EL (cell line): ENCODE measurements at regions not wholly inside any gene's neighbourhood (a gene's known extent, or its start where the extent isn't known, plus 50 kb on each side); places are given as distances from the start of the nearest gene placed in this dataset.
A peak's percentile ranks its signal among the peaks of the same experiment; 100 is the strongest.
"Not testable (repeated sequence)": the region's sequence is repeated elsewhere in the genome, so short reads cannot be mapped to it uniquely, and the experiment has no call there.

Source experiments
- DNase-seq: peaks from one replicate; pipeline ENCODE4 v3.0.0-alpha.2; 2016

GRCh38 chr10:84706431-84706830 lies 378.0 kb downstream of the CCSER2 start:
- no peak for DNase-seq

DNA sequence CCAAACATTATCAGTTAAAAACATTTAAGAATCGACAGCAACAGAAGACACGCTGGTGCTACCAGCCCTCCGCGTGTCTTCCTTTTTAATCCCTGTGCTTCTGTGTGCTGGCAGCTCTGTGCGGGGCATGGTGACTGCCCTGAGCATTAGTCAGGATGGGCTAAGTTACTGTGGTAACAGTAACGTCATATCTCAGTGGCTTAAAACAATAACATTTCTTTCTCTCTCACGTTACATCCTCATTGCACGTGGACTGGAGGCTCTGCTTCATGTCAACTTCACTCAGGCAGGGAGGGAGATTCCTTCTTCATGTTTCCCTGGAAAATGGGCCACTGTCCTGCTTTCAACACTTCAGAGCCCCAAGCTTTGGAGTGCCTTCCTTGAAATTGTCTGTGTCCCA lies 378.5 kb downstream of the CCSER2 start:
- peak; percentile 2 for DNase-seq

- DNase-seq, result peak; percentile 40
These were observed 387.5 kb downstream of the CCSER2 start for GRCh38 chr10:84715911-84716310.

GRCh38 chr10:84718877-84719616 lies 390.7 kb downstream of the CCSER2 start:
- no peak for DNase-seq

- no peak for DNase-seq
These were observed 391.3 kb downstream of the CCSER2 start for GRCh38 chr10:84719687-84720086.

- no peak for DNase-seq
These were observed 399.0 kb downstream of the CCSER2 start for GRCh38 chr10:84727398-84727797.

DNA sequence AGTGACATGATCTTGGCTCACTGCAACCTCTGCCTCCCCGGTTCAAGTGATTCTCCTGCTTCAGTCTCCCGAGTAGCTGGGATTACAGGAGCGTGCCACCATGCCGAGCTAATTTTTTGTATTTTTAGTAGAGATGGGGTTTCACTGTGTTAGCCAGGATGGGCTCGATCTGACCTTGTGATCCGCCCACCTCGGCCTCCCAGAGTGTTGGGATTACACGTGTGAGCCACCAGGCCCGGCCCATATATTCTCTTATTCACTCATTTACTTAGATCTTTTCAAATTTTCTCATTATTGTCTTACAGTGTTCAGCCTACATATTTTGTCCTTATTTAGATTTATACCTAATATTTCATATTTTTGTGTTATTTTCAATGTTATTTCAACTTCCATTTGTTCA lies 410.7 kb downstream of the CCSER2 start:
- not testable (repeated sequence) for DNase-seq

GRCh38 chr10:84739641-84740040 lies 411.3 kb downstream of the CCSER2 start:
- DNase-seq, result no peak

- DNase-seq, result no peak
These were observed 415.1 kb downstream of the CCSER2 start for GRCh38 chr10:84743483-84743882.

GRCh38 chr10:84755311-84755710 lies 426.9 kb downstream of the CCSER2 start:
- no peak for DNase-seq

- not testable (repeated sequence) for DNase-seq
These were observed 428.3 kb downstream of the CCSER2 start for GRCh38 chr10:84756653-84757052.

DNA sequence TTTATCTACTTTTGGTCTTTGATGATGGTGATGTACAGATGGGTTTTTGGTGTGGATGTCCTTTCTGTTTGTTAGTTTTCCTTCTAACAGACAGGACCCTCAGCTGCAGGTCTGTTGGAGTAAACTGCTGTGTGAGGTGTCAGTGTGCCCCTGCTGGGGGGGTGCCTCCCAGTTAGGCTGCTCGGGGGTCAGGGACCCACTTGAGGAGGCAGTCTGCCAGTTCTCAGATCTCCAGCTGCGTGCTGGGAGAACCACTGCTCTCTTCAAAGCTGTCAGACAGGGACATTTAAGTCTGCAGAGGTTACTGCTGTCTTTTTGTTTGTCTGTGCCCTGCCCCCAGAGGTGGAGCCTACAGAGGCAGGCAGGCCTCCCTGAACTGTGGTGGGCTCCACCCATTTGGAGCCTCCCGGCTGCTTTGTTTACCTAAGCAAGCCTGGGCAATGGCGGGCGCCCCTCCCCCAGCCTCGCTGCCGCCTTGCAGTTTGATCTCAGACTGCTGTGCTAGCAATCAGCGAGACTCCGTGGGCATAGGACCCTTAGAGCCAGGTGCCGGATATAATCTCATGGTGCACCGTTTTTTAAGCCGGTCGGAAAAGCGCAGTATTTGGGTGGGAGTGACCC lies 433.7 kb downstream of the CCSER2 start:
- DNase-seq, result not testable (repeated sequence)

GRCh38 chr10:84762754-84763394 lies 434.5 kb downstream of the CCSER2 start:
- no peak for DNase-seq

DNA sequence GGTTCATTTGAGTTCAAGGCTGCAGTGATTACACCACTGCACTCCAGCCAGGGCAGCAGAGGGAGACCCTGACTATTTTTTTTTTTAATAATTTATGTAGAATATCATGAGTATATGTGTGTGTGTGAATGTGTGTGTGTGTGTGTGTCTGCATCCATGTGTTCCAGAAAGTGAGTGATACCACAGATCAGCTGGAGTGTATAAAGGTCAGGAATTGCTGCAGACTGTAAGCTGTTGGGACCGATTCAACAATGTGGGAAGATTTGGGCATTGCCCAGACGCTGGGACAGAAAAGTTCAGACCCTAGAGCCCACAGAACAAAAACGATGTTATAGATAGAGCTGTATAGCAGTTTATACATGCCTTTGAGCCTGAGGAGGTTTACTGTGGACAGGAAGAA lies 435.6 kb downstream of the CCSER2 start:
- DNase-seq, result no peak

GRCh38 chr10:84765086-84765485 lies 436.7 kb downstream of the CCSER2 start:
- no peak for DNase-seq

DNA sequence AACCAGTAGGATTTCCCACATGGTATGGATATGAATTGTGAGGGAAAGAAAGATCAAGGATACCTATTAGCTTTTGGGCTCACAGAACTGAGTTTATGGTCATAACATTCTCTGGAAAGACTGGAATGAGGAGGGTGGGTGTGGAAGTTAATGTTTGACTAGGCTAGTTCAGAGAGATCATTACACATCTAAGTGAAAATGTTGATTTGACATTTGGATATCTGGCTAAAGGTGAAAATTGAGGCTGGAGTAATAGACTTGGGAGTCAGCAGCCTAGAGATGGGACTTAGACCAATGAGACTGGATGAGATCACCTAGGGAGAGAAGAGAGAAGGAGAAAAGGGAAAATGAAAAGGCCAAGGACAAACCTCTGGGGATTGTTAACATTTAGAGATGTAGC lies 437.3 kb downstream of the CCSER2 start:
- no peak for DNase-seq

GRCh38 chr10:84766923-84767322 lies 438.5 kb downstream of the CCSER2 start:
- no peak for DNase-seq

DNA sequence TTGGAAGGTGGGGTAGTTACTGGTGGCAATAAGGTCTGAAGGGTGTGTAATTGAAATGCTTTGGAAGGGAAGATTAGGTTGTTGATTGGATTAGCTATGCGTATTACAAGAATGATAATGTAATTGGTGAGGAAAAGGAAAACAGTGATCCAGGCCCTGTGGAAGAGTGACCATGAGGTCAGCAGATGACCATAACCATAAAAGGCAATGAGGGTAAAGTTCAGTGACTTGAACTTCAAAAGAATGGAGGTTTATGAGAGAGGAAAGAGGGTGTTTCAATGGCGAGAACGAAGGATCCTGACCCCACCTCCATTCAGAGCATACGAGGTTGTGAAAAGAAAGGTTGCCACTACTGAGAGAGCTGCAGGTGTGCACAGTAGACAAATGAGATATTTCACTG lies 439.7 kb downstream of the CCSER2 start:
- DNase-seq, result no peak

DNA sequence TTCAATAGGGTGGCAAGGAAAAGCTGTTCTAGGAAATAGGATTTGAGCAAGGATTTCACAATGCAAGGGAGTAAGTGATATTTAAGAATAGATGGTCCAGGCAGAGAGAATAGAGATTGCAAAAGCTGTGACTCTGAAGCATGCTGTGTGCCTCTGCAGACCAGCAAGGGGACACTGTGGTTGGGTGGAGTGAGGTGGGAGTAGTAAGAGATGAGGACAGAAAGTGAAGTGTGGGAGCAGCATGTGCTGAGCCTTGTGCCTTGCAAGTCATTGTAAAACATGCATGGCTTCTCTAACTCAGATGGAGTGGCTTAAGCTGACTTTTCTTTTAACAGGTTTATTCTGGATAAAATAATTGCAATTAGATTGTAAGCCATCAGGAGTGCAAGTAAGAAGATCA lies 442.4 kb downstream of the CCSER2 start:
- DNase-seq, result no peak

- peak; percentile 7 for DNase-seq
These were observed 455.0 kb downstream of the CCSER2 start for GRCh38 chr10:84783386-84783785.

DNA sequence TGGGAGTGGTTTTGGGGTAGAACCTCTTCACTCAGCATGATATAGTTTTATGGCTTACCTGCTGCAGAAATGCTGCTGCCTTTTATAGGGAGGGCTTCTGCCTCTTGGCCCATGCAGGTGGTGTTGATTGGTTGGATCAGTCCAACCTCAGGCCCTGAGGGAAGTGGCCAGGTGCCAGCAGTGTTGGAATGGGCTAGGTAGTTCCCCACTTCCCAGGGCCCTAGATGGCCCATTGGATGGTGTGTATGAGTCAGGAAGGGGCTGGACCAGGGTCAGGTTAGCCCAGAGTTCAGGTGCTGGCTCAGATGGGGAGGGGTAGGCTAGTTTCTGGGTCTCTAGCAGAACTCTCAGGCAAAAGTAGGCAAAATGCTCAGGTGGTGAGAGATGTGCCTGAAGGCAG lies 455.5 kb downstream of the CCSER2 start:
- DNase-seq, result no peak

DNA sequence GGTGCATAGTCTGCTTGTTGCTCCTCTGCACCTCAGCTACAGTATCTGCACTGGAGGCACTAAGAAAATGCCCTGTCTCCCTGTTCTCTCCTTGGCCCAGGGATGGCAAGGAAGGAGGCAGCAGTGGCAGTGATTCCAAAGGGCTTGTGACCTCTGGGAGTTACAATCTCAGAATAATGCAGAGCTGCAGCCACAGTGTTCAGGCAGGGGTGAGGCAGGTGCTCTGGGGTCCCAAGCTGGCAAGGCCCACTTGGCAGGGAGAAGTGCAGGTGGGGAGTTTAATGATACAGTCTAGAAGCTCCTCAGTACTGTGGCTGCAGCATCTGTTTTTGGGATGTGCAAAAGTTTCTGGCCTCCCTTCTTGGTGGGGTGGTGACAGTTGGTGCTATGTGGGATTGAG lies 456.4 kb downstream of the CCSER2 start:
- no peak for DNase-seq

- no peak for DNase-seq
These were observed 460.6 kb downstream of the CCSER2 start for GRCh38 chr10:84789026-84789425.

DNA sequence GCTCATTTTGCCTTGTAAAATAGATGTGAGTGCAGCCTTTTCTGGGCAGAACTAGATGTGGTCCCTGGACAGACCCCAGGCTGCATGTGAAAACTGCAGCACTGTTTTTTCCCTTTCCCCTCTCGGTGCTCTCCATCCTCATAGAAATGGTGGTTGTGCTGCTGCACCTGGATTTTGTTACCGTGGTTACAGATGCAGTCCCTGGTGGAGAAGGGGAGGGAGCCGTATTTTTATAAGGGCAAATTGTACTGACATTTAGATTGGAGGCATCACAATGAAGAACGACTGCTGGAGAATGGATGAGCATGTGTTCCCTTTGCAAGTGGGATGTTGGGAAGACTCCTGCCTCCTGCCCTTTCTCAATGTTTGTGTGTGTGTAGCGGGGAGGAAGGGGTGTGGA lies 469.9 kb downstream of the CCSER2 start:
- DNase-seq, result no peak
